Esophagus mucosa (tissue), 1 donor: ENCODE measurements at regions not wholly inside any gene's neighbourhood (a gene's known extent, or its start where the extent isn't known, plus 50 kb on each side); places are given as distances from the start of the nearest gene placed in this dataset.
A peak's percentile ranks its signal among the peaks of the same experiment; 100 is the strongest.

Source experiments
- ATAC-seq: fragments of 200-7000 bp; cut with Tn5 transposase; one replicate; pipeline ENCODE4 v1.9.1; 2020
- donor health status: DM: yes; HTN: yes; CAD: no.

GRCh38 chr7:42489299-42489698, 252.3 kb upstream of the GLI3 start:
- ATAC-seq, result no peak

GRCh38 chr7:42485301-42485766, 248.3 kb upstream of the GLI3 start:
- no peak for ATAC-seq

GRCh38 chr7:42483886-42484285, 246.9 kb upstream of the GLI3 start:
- ATAC-seq, result no peak

- ATAC-seq, result no peak
Observed at GRCh38 chr7:42479816-42480633, 243.0 kb upstream of the GLI3 start.

- no peak for ATAC-seq
Observed at GRCh38 chr7:42479452-42479815, 242.4 kb upstream of the GLI3 start.

GRCh38 chr7:42478717-42479116, 241.7 kb upstream of the GLI3 start:
- ATAC-seq, result no peak

GRCh38 chr7:42476255-42476654, 239.2 kb upstream of the GLI3 start:
- peak; percentile 45 for ATAC-seq

GRCh38 chr7:42475082-42475481, 238.1 kb upstream of the GLI3 start:
- ATAC-seq, result no peak

GRCh38 chr7:42473099-42473498, 236.1 kb upstream of the GLI3 start:
- no peak for ATAC-seq

GRCh38 chr7:42471573-42472174, 234.7 kb upstream of the GLI3 start:
- ATAC-seq, result peak; percentile 73

- no peak for ATAC-seq
Observed at GRCh38 chr7:42469341-42469740, 232.3 kb upstream of the GLI3 start.

GRCh38 chr7:42468471-42468870, 231.5 kb upstream of the GLI3 start:
- ATAC-seq, result no peak

GRCh38 chr7:42461537-42461936, 224.5 kb upstream of the GLI3 start:
- no peak for ATAC-seq

- ATAC-seq, result no peak
Observed at GRCh38 chr7:42460933-42461332, 223.9 kb upstream of the GLI3 start.

- ATAC-seq, result no peak
Observed at GRCh38 chr7:42460148-42460547, 223.1 kb upstream of the GLI3 start.

GRCh38 chr7:42457663-42458062, 220.7 kb upstream of the GLI3 start:
- no peak for ATAC-seq

GRCh38 chr7:42456756-42457276, 219.8 kb upstream of the GLI3 start:
- ATAC-seq, result no peak

- no peak for ATAC-seq
Observed at GRCh38 chr7:42456267-42456666, 219.3 kb upstream of the GLI3 start.

- ATAC-seq, result no peak
Observed at GRCh38 chr7:42453931-42454361, 216.9 kb upstream of the GLI3 start.

GRCh38 chr7:42452356-42452755, 215.3 kb upstream of the GLI3 start:
- ATAC-seq, result no peak

GRCh38 chr7:42449431-42449830, 212.4 kb upstream of the GLI3 start:
- no peak for ATAC-seq

- ATAC-seq, result no peak
Observed at GRCh38 chr7:42448901-42449300, 211.9 kb upstream of the GLI3 start.

- ATAC-seq, result no peak
Observed at GRCh38 chr7:42445691-42446090, 208.7 kb upstream of the GLI3 start.

GRCh38 chr7:42440951-42441350, 203.9 kb upstream of the GLI3 start:
- no peak for ATAC-seq
